ENCODE measurements at regions not wholly inside any gene's neighbourhood (a gene's known extent, or its start where the extent isn't known, plus 50 kb on each side); places are given as distances from the start of the nearest gene placed in this dataset.

- no peak for TF ChIP-seq POLR2AphosphoS5 (IDR thresholded peaks at IDR 0.05; ENCODE audit: low read length)
- no peak for TF ChIP-seq POLR2A (IDR thresholded peaks at IDR 0.05; ENCODE audit: low read depth, low read length)
- no peak for TF ChIP-seq MTA3 (IDR thresholded peaks at IDR 0.05; ENCODE audit: borderline replicate concordance, low read length)
- TF ChIP-seq GABPA (IDR thresholded peaks at IDR 0.05; ENCODE audit: low read depth) = no peak
- no peak for TF ChIP-seq HDAC2 (IDR thresholded peaks at IDR 0.05)
- no peak for TF ChIP-seq TARDBP (IDR thresholded peaks at IDR 0.05; ENCODE audit: borderline replicate concordance)
- no peak for TF ChIP-seq ZNF274 (IDR thresholded peaks at IDR 0.05; ENCODE audit: insufficient read depth, insufficient read length)
- no peak for TF ChIP-seq JUNB (IDR thresholded peaks at IDR 0.05)
- TF ChIP-seq, protein P1, sequence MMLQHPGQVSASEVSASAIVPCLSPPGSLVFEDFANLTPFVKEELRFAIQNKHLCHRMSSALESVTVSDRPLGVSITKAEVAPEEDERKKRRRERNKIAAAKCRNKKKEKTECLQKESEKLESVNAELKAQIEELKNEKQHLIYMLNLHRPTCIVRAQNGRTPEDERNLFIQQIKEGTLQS (IDR thresholded peaks at IDR 0.05; ENCODE audit: borderline replicate concordance, extremely low read depth, low read depth, low read length) = no peak
Observed at GRCh38 chr5:21244982-21245381, 1257.0 kb upstream of the CDH18 start.

Data from GM12878 (cell line).